ENCODE measurements at regions not wholly inside any gene's neighbourhood (a gene's known extent, or its start where the extent isn't known, plus 50 kb on each side); places are given as distances from the start of the nearest gene placed in this dataset.

DNA sequence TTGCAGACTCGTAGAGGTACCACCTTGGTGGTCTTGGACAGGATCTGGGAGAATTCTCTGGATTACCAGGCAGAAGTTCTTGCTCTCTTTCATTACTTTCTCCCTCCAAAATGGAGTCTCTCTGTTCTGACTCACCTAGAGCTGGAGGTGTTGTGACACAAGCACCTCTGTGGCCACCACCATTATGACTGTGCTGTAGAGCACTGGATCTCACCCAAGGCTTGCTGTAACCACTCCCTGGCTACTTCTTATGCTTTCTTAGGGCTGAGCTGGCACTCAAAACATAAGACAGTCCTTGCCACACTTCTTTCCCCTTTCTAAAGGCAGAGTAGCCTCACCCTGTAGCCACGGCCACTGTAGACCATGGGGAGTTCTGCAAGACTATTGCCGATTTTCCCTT, 296.6 kb upstream of the DIPK2B start:
- H3K79me2 ChIP-seq (ENCODE audit: insufficient read depth, low read length) = no peaks in the 10 kb centered on the region
- no peak overlapping the region for H4K91ac ChIP-seq (ENCODE audit: insufficient read length, low read depth, low read length)
- peaks cover 3% of the 10 kb centered on the region for H3K9me3 ChIP-seq (ENCODE audit: control insufficient read depth, low read depth, low read length)
- Mint-ChIP-seq H3K27me3 (ENCODE audit: low read depth) (no peaks in the 10 kb centered on the region; the same call in 1 of the 2 replicates), H3K36me3 (ENCODE audit: insufficient read depth in 1 of 3, low read depth in 3 of 3) (peaks cover 7 to 23% (median 15%) of the 10 kb centered on the region in 3 experiments), H3K27ac (no peak overlapping the region; a peak in 1 of 7 replicates), H3K4me1 (no peaks in the 10 kb centered on the region), H3K4me3 (no peak overlapping the region), H3K9me3 (peaks cover 85% of the 10 kb centered on the region in 2 experiments)
- no peak overlapping the region for H2BK5ac ChIP-seq (ENCODE audit: insufficient read length, low read length)
- no peak overlapping the region for H3K14ac ChIP-seq (ENCODE audit: insufficient read depth, low read length)
- no peaks in the 10 kb centered on the region for H3K27me3 ChIP-seq (ENCODE audit: insufficient read depth, low read length)
- no peak overlapping the region for H4K8ac ChIP-seq (replicated peaks; ENCODE audit: insufficient read length, low read depth, low read length)
- H3K9ac ChIP-seq (ENCODE audit: extremely low read depth, insufficient read length, low read length) = no peak overlapping the region
- H3K4me2 ChIP-seq (ENCODE audit: insufficient read depth, insufficient read length, low read length) = no peak overlapping the region
- H3T11ph ChIP-seq (ENCODE audit: low read length) = no peak overlapping the region
- no peak overlapping the region for H3K27ac ChIP-seq (ENCODE audit: insufficient read length, low read depth, low read length)
- H3K18ac ChIP-seq (ENCODE audit: insufficient read length, low read depth, low read length) = no peak overlapping the region
- no peaks in the 10 kb centered on the region for H3K23me2 ChIP-seq (ENCODE audit: insufficient read length, low read depth, low read length, poor library complexity, severe bottlenecking)
- no peaks in the 10 kb centered on the region for H3K79me1 ChIP-seq (ENCODE audit: insufficient read depth, low read depth, low read length, poor library complexity, severe bottlenecking)
- no peak overlapping the region for H4K5ac ChIP-seq (ENCODE audit: insufficient read length, low read depth, low read length)
- no peak overlapping the region for H3K23ac ChIP-seq (ENCODE audit: insufficient read length, low read depth, low read length)
- H3K4ac ChIP-seq (ENCODE audit: low read depth, low read length) = no peak overlapping the region
- H2BK120ac ChIP-seq (ENCODE audit: low read depth, low read length, poor library complexity, severe bottlenecking) = no peak overlapping the region
- H2AK5ac ChIP-seq (ENCODE audit: insufficient read length, low read length) = no peak overlapping the region
- no peak overlapping the region for H2AFZ ChIP-seq (ENCODE audit: low read length)
- H3K56ac ChIP-seq (ENCODE audit: insufficient read length, low read depth, low read length) = no peak overlapping the region
- H2BK15ac ChIP-seq (ENCODE audit: low read depth, low read length) = no peak overlapping the region
- no peak overlapping the region for H2BK12ac ChIP-seq (ENCODE audit: insufficient read length, low read depth, low read length)
- no CpG with 5 or more reads among the region's 3 CpGs for WGBS (ENCODE audit: extremely low coverage, insufficient read length, low lambda C conversion rate)
- H4K20me1 ChIP-seq (ENCODE audit: control insufficient read depth, insufficient read depth, insufficient read length) = no peaks in the 10 kb centered on the region
- no peak for DNase-seq
- TF ChIP-seq, protein P1, sequence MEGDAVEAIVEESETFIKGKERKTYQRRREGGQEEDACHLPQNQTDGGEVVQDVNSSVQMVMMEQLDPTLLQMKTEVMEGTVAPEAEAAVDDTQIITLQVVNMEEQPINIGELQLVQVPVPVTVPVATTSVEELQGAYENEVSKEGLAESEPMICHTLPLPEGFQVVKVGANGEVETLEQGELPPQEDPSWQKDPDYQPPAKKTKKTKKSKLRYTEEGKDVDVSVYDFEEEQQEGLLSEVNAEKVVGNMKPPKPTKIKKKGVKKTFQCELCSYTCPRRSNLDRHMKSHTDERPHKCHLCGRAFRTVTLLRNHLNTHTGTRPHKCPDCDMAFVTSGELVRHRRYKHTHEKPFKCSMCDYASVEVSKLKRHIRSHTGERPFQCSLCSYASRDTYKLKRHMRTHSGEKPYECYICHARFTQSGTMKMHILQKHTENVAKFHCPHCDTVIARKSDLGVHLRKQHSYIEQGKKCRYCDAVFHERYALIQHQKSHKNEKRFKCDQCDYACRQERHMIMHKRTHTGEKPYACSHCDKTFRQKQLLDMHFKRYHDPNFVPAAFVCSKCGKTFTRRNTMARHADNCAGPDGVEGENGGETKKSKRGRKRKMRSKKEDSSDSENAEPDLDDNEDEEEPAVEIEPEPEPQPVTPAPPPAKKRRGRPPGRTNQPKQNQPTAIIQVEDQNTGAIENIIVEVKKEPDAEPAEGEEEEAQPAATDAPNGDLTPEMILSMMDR (conservative IDR thresholded peaks at IDR 0.05) = no peak
- H2BK20ac ChIP-seq (ENCODE audit: low read depth, low read length, poor library complexity, severe bottlenecking) = no peak overlapping the region
- no peaks in the 10 kb centered on the region for H3K4me1 ChIP-seq (ENCODE audit: insufficient read depth, low read length)
